GM21367 (cell line): ENCODE measurements at regions not wholly inside any gene's neighbourhood (a gene's known extent, or its start where the extent isn't known, plus 50 kb on each side); places are given as distances from the start of the nearest gene placed in this dataset.

Experiments used
- ATAC-seq: cut with Tn5 transposase; IDR thresholded peaks from one replicate; pipeline ENCODE4 v1.9.1; 2021; ENCODE audit not compliant: unreplicated experiment

- no peak for ATAC-seq
These were observed 407.6 kb upstream of the PFKP start for GRCh38 chr10:2659660-2660209.

GRCh38 chr10:2658780-2659179 is 408.6 kb upstream of the PFKP start:
- ATAC-seq = no peak

GRCh38 chr10:2650328-2650727 is 417.0 kb upstream of the PFKP start:
- no peak for ATAC-seq

DNA sequence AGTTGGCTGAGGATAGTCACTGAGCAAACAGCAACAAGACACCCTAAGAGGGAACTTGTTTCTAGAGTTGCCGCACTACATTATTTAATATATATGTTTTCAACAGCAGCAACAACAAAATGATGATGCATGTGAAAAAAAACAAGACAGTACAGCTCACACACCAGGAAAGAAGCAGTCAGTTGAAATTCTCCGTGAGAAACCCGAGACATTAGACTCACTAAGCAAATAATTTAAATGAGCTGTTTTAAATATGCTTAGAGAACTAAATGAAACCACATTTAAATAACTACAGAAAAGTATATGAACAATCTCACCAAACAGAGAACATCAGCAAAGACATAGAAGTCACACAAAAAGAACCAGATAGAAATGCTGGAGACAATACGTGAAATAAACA is 426.3 kb upstream of the PFKP start:
- ATAC-seq = no peak

GRCh38 chr10:2633630-2634029 is 433.7 kb upstream of the PFKP start:
- no peak for ATAC-seq

GRCh38 chr10:2631557-2632205 is 435.7 kb upstream of the PFKP start:
- no peak for ATAC-seq

GRCh38 chr10:2628705-2629104 is 438.6 kb upstream of the PFKP start:
- ATAC-seq = no peak

- no peak for ATAC-seq
These were observed 439.4 kb upstream of the PFKP start for GRCh38 chr10:2627969-2628368.

GRCh38 chr10:2625094-2625493 is 442.3 kb upstream of the PFKP start:
- no peak for ATAC-seq

GRCh38 chr10:2623675-2624274 is 443.6 kb upstream of the PFKP start:
- no peak for ATAC-seq

- no peak for ATAC-seq
These were observed 446.4 kb upstream of the PFKP start for GRCh38 chr10:2620827-2621521.

GRCh38 chr10:2619916-2620315 is 447.4 kb upstream of the PFKP start:
- no peak for ATAC-seq

- no peak for ATAC-seq
These were observed 447.9 kb upstream of the PFKP start for GRCh38 chr10:2619472-2619871.

DNA sequence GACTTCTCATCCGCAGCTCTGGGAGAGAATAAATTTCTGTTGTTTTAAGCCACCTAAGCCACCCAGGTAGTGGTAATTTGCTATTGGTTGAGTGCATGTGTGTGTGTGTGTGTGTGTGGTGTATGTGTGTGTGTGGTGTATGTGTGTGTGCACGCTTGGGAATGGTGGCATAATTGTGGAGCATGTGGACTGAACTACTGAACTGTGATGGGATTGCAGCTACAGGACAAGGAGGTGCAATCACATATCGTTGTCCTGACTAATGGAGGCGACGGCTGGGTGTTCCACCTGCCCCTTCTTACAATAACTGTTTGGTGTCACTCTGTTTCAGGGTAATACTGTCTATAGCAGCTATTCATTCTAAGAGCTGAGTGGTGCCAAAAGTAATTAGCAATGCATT is 448.7 kb upstream of the PFKP start:
- ATAC-seq = no peak

DNA sequence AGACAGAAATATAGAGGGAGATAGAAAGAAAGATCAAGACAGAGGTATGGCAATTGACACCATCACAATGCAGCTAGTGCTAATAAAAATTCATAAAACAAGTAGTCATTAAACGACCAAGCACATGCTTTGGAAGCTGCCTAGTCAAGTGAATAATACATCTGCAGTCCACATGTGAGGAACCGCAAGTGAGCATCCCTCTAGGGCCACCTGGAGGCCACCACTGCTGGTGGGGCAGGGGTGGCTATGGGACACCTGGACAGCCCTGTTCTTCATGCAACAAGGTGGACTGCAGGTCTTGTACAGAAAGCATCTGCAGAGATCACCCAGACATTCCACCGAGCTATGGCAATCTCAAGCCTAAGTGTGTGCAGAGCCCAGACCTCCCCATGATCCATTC is 451.1 kb upstream of the PFKP start:
- no peak for ATAC-seq

- ATAC-seq = no peak
These were observed 455.7 kb upstream of the PFKP start for GRCh38 chr10:2611603-2612002.

DNA sequence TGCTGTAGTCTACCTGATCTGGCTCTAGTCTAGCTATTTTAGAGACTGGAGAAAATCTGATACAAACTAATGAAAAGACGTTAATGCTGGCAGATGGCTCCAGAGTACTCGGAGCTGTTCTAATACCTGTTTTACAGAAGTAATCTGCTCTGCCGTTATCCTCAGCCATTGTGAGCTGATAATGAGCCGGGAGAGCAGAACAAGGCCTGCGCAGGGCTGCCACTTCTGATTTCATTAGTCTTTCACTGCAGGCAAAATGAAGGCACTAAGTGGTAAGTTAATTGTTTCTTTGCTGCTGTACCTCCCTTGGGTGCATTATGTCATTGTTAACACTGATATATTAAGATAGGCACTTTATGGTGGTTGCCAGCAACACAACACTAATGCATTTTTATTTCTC is 456.4 kb upstream of the PFKP start:
- no peak for ATAC-seq

DNA sequence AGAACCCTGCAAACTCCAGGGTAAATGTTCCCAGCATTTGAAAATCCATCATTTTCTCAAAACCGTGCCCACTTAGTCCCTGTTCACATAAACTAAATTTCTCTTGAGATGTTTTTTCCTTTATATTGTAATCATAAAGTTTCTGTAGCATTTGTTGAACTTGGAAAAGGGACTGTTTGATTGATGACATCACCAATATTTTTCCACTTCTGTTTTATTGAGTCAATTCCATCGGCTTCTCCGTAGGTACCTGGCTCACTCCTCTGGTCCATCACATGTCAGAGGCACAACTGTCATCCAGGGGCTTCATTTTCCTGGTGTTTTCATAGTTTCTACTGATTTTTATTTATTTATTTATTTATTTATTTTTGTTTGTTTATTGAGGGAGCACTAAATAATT is 462.5 kb upstream of the PFKP start:
- ATAC-seq = no peak

GRCh38 chr10:2599571-2599970 is 467.8 kb upstream of the PFKP start:
- ATAC-seq = no peak

- no peak for ATAC-seq
These were observed 474.8 kb upstream of the PFKP start for GRCh38 chr10:2592360-2593160.

GRCh38 chr10:2589196-2589595 is 478.2 kb upstream of the PFKP start:
- ATAC-seq = no peak
